Activated CD4-positive, alpha-beta T cell treated with anti-CD3 and anti-CD28 coated beads, Interleukin-2, Interleukin-6, amounts not matched to agents 100 ng/mL and 50 ng/mL, durations not matched to agents 16 hours and 8 hours (primary cell): ENCODE measurements at regions not wholly inside any gene's neighbourhood (a gene's known extent, or its start where the extent isn't known, plus 50 kb on each side); places are given as distances from the start of the nearest gene placed in this dataset.
"Not testable (repeated sequence)": the region's sequence is repeated elsewhere in the genome, so short reads cannot be mapped to it uniquely, and the experiment has no call there.

ENCODE experiments used
- DNase-seq: peaks from one replicate; pipeline ENCODE4 v3.0.0-alpha.2; 2020

GRCh38 chr11:82194521-82194920, 539.1 kb downstream of the FAM181B start:
- DNase-seq = no peak

- DNase-seq = no peak
Observed at GRCh38 chr11:82191695-82192094, 542.0 kb downstream of the FAM181B start.

- DNase-seq = no peak
Observed at GRCh38 chr11:82185925-82186324, 547.7 kb downstream of the FAM181B start.

GRCh38 chr11:82184966-82185365, 548.7 kb downstream of the FAM181B start:
- DNase-seq = no peak

GRCh38 chr11:82183346-82183745, 550.3 kb downstream of the FAM181B start:
- no peak for DNase-seq

- not testable (repeated sequence) for DNase-seq
Observed at GRCh38 chr11:82182697-82183096, 551.0 kb downstream of the FAM181B start.

GRCh38 chr11:82181796-82182195, 551.9 kb downstream of the FAM181B start:
- not testable (repeated sequence) for DNase-seq

GRCh38 chr11:82176945-82177344, 556.7 kb downstream of the FAM181B start:
- no peak for DNase-seq

- DNase-seq = no peak
Observed at GRCh38 chr11:82176365-82176764, 557.3 kb downstream of the FAM181B start.

- no peak for DNase-seq
Observed at GRCh38 chr11:82174610-82175009, 559.1 kb downstream of the FAM181B start.

- DNase-seq = no peak
Observed at GRCh38 chr11:82146789-82147188, 586.9 kb downstream of the FAM181B start.

GRCh38 chr11:82118946-82119345, 614.7 kb downstream of the FAM181B start:
- DNase-seq = no peak

GRCh38 chr11:82117362-82117761, 616.3 kb downstream of the FAM181B start:
- no peak for DNase-seq

GRCh38 chr11:82105331-82105998, 628.2 kb downstream of the FAM181B start:
- DNase-seq = no peak

GRCh38 chr11:82092904-82093303, 640.8 kb downstream of the FAM181B start:
- DNase-seq = no peak

GRCh38 chr11:82089426-82089825, 644.2 kb downstream of the FAM181B start:
- no peak for DNase-seq

- no peak for DNase-seq
Observed at GRCh38 chr11:82085493-82085892, 648.2 kb downstream of the FAM181B start.

GRCh38 chr11:82082976-82083375, 650.7 kb downstream of the FAM181B start:
- no peak for DNase-seq

- DNase-seq = no peak
Observed at GRCh38 chr11:82080160-82080559, 653.5 kb downstream of the FAM181B start.

GRCh38 chr11:82076126-82076525, 657.5 kb downstream of the FAM181B start:
- no peak for DNase-seq

GRCh38 chr11:82059505-82059904, 674.2 kb downstream of the FAM181B start:
- DNase-seq = no peak

- no peak for DNase-seq
Observed at GRCh38 chr11:82056450-82056849, 677.2 kb downstream of the FAM181B start.

GRCh38 chr11:82049199-82049598, 684.5 kb downstream of the FAM181B start:
- no peak for DNase-seq

- no peak for DNase-seq
Observed at GRCh38 chr11:82047200-82047599, 686.5 kb downstream of the FAM181B start.

- DNase-seq = no peak
Observed at GRCh38 chr11:82046778-82047177, 686.9 kb downstream of the FAM181B start.
